Upper lobe of right lung (tissue), 1 donor: ENCODE measurements at regions not wholly inside any gene's neighbourhood (a gene's known extent, or its start where the extent isn't known, plus 50 kb on each side); places are given as distances from the start of the nearest gene placed in this dataset.

Experiments
- ATAC-seq: fragments of 200-7000 bp; cut with Tn5 transposase; one replicate; pipeline ENCODE4 v1.9.1; 2020; ENCODE audit warnings: mild to moderate bottlenecking, moderate library complexity
- DNase-seq: peaks from one replicate; pipeline ENCODE4 v3.0.0-alpha.2; 2020
- H3K27ac ChIP-seq: fragments of 200-600 bp; one replicate; pipeline ENCODE4 v1.8.0; 2022
- H3K27me3 ChIP-seq: fragments of 200-600 bp; one replicate; pipeline ENCODE4 v1.8.0; 2022; ENCODE audit warnings: mild to moderate bottlenecking
- H3K36me3 ChIP-seq: fragments of 200-600 bp; one replicate; pipeline ENCODE4 v1.8.0; 2022
- H3K4me1 ChIP-seq: fragments of 200-600 bp; one replicate; pipeline ENCODE4 v1.8.0; 2022
- H3K4me3 ChIP-seq: fragments of 200-600 bp; one replicate; pipeline ENCODE4 v1.8.0; 2022; ENCODE audit warnings: mild to moderate bottlenecking
- H3K9me3 ChIP-seq: fragments of 200-600 bp; one replicate; pipeline ENCODE4 v1.8.0; 2022
- intact Hi-C: fragments of 100-400 bp; cut with DNase I; formaldehyde crosslinking; loops from one replicate; pipeline ENCODE4 v1.11.0; 2022
- TF ChIP-seq, protein P1 (sequence below): fragments of 200-600 bp; IDR thresholded peaks from one replicate; pipeline ENCODE4 v1.8.0; 2022; ENCODE audit warnings: antibody characterized with exemption
- donor health status: DM: no; HTN: yes; CAD: no; lungs with severe emphysema.

DNA sequence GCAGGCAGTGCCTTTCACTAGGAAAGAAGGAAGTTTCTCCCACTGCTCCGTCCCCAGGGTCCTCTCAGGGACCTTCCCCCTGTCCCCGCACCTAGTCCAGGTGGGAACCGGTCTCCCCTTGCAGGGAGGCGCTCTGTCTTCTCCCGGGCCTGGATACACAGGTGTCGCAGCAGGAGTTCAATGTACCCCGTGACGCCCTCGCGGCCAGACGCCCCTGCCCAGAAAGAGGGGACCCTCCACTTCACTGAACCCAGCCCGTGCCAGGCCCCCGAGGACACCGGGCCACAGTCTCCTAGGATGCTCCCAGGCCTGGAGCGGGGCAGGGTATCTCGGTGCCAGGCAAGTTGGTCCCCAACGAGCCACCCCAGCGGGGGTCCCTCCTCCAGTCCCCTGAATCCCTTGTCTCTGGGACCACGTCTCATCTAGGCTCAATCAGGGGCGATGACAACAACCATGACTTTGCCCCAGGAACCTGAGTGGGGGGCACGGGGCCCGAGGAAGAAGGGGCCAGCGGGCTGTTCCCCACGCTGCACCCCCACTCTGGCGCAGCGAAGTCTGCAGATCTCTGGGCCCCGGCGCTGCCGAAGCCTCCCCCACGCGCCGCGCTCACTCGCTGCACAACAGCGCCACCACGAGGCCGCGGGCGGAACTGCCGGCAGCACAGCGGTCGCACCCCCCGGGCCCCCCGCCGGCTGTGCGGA lies 103.0 kb downstream of the EDN3 start:
- Histone ChIP-seq H3K9me3 (no peaks in the 10 kb centered on the region), H3K4me3 (no peak overlapping the region), H3K36me3 (no peaks in the 10 kb centered on the region), H3K4me1 (peaks cover 8% of the 10 kb centered on the region), H3K27ac (no peak overlapping the region), H3K27me3 (peaks cover 66% of the 10 kb centered on the region)
- ATAC-seq (peak; percentile 81), DNase-seq (peak; percentile 73)
- intact Hi-C loops: no loop called here
- TF ChIP-seq, protein P1, sequence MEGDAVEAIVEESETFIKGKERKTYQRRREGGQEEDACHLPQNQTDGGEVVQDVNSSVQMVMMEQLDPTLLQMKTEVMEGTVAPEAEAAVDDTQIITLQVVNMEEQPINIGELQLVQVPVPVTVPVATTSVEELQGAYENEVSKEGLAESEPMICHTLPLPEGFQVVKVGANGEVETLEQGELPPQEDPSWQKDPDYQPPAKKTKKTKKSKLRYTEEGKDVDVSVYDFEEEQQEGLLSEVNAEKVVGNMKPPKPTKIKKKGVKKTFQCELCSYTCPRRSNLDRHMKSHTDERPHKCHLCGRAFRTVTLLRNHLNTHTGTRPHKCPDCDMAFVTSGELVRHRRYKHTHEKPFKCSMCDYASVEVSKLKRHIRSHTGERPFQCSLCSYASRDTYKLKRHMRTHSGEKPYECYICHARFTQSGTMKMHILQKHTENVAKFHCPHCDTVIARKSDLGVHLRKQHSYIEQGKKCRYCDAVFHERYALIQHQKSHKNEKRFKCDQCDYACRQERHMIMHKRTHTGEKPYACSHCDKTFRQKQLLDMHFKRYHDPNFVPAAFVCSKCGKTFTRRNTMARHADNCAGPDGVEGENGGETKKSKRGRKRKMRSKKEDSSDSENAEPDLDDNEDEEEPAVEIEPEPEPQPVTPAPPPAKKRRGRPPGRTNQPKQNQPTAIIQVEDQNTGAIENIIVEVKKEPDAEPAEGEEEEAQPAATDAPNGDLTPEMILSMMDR: peak; percentile 94

DNA sequence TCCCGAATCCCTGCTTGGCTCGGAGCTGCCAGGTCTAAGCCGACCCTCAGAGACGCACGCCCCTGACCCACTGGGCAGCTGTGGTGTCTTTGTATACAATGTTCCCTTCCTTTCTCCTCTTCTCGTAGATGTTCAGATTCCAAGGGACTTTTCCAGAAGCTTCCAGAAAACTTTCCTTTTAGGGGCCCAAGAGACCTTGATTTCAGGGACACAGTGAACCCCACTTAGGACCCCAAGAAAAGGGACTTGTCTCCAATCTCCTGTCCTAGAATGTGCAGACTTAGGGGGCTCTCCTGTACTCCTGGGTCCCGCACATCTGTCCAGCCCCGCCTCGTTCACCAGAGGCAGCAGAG lies 103.5 kb downstream of the EDN3 start:
- Histone ChIP-seq H3K4me1 (peaks cover 8% of the 10 kb centered on the region), H3K4me3 (no peak overlapping the region), H3K27me3 (peaks cover 61% of the 10 kb centered on the region), H3K36me3 (no peaks in the 10 kb centered on the region), H3K9me3 (no peaks in the 10 kb centered on the region), H3K27ac (no peak overlapping the region)
- no peak for DNase-seq
- ATAC-seq: peak; percentile 4
- TF ChIP-seq, protein P1: no peak
- intact Hi-C loops: no loop called here

DNA sequence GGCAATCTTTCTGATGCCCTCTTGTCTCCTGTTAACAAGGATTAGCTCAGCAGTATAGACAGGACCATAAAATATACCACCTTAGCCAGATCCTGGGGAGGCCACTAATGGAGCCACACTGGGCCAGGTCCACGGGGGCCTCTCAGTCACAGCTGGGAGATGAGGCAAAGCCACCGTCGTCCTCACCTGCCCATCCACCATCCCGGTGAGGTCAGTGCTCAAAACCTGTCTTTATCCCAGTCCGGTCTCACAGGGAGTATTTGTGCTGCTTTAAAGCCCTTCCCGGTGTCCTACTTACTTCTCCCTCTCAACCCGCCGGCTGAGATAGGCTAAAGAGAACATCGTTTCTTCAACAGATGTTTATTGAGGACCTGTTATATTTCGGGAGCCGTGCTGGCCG lies 104.3 kb downstream of the EDN3 start:
- H3K27me3 ChIP-seq: peaks cover 53% of the 10 kb centered on the region
- intact Hi-C loops: no loop called here
- TF ChIP-seq, protein P1: no peak
- peaks cover 8% of the 10 kb centered on the region for H3K4me1 ChIP-seq
- H3K4me3 ChIP-seq: no peak overlapping the region
- H3K9me3 ChIP-seq: no peaks in the 10 kb centered on the region
- DNase-seq (no peak), ATAC-seq (no peak)
- no peak overlapping the region for H3K27ac ChIP-seq
- no peaks in the 10 kb centered on the region for H3K36me3 ChIP-seq

DNA sequence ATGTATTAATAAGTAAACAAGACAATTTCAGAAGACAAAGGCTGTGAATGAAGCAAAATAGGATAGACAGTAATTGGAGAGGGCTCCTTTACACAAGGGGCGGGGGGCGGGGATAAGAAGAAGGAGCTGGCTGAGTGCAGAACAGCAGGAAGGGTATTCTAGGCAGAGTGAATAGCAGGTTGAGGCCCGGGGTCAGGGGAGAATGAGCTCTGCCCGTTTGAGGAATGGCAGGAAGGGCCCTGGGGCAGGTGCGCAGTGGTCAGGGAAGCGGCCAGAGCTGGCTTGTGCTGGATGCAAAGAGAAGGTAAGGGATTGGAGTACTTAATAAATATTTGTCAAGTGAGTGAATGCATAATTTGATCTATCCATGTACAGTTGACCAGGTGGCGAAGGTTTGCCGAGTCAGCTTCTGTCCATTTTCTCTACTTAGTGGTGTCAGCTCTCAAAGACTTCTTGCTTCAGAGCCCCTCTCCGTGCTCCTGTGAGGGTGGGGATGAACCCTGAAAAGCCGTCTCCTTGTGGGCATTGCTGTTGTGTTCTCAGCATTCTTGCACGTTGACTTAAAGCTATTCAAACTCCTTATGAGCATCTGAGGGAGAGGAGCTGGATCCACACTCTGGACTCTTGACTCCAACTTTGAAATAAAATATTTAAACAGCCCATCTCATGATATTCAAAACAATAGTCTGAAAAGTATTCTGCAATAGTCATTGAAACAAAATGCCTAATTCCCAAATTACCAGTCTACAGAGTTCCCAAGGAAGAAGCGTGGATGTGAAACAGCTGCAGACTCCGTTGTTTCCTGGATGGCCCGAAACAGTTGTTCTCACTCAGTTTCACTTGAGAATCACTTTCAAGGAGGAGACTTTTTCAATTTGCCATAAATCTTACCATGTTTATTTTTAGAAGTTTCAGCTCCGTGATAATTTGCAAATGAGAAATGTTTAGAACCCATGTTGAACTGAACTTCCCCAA lies 105.1 kb downstream of the EDN3 start:
- intact Hi-C loops: no loop called here
- TF ChIP-seq, protein P1: no peak
- Histone ChIP-seq H3K9me3 (no peaks in the 10 kb centered on the region), H3K36me3 (no peaks in the 10 kb centered on the region), H3K4me3 (no peak overlapping the region), H3K27me3 (peaks cover 52% of the 10 kb centered on the region), H3K4me1 (peaks cover 8% of the 10 kb centered on the region), H3K27ac (no peak overlapping the region)
- no peak for ATAC-seq
- no peak for DNase-seq

DNA sequence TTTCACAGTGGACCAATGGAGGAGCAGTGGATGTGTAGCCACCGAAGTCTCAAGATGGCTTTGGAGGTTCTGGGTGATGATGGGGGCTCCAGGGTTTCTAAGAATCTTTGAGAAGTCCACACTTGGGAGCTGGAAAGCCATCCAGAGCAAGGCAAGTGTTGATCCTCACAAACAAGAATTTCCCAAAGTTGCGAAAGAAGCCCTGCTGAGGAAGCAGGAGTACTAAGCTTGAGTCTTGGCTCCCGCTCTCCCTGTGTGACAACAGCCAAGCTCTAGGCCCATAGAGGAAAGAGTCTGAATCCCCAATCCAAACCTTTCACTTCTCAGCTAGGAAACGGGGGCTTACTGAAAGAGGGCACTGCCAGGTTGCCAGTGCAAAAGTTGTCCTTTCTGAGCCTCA lies 106.0 kb downstream of the EDN3 start:
- Histone ChIP-seq H3K27me3 (peaks cover 44% of the 10 kb centered on the region), H3K4me1 (peaks cover 8% of the 10 kb centered on the region), H3K27ac (no peak overlapping the region), H3K4me3 (no peak overlapping the region), H3K36me3 (no peaks in the 10 kb centered on the region), H3K9me3 (no peaks in the 10 kb centered on the region)
- intact Hi-C loops: no loop called here
- DNase-seq (no peak), ATAC-seq (no peak)
- TF ChIP-seq, protein P1: no peak
